Esophagus muscularis mucosa (tissue), 4 donors: ENCODE measurements at regions not wholly inside any gene's neighbourhood (a gene's known extent, or its start where the extent isn't known, plus 50 kb on each side); places are given as distances from the start of the nearest gene placed in this dataset.

Experiments used
- CTCF ChIP-seq, 3 experiments: fragments of 200-600 bp in 2 of 3; fragments of 450-650 bp in 1 of 3; sonication (generic) in 2 of 3; IDR thresholded peaks; one replicate each; pipeline ENCODE4 v1.5.1; 2017 to 2019; ENCODE audit warnings: antibody characterized with exemption in 3 of 3, mild to moderate bottlenecking in 2 of 3, moderate library complexity in 1 of 3
- EP300 ChIP-seq: sonication (generic); formaldehyde crosslinking; IDR thresholded peaks from one replicate; pipeline ENCODE4 v1.6.1; 2017; ENCODE audit warnings: antibody characterized with exemption
- POLR2A ChIP-seq: fragments of 450-650 bp; IDR thresholded peaks from one replicate; pipeline ENCODE4 v1.6.1; 2017; ENCODE audit warnings: antibody characterized with exemption, moderate library complexity, mild to moderate bottlenecking, low read depth
- POLR2AphosphoS5 ChIP-seq, 2 donors: sonication (generic); formaldehyde crosslinking; IDR thresholded peaks; one replicate each; pipeline ENCODE4 v1.6.1; 2017; ENCODE audit warnings: antibody characterized with exemption in 2 of 2

- TF ChIP-seq CTCF (IDR thresholded peaks at IDR 0.05) (no peak), EP300 (no peak), POLR2A (no peak), POLR2AphosphoS5 (IDR thresholded peaks at IDR 0.05) (peak in 1 of 2 donors; percentile 51)
Measured at GRCh38 chr11:30155428-30155827, 75.4 kb upstream of the FSHB start.
